ENCODE measurements at regions not wholly inside any gene's neighbourhood (a gene's known extent, or its start where the extent isn't known, plus 50 kb on each side); places are given as distances from the start of the nearest gene placed in this dataset.

GRCh38 chr2:42888321-42889245 lies 96.2 kb upstream of the HAAO start:
- no peak for DNase-seq

DNA sequence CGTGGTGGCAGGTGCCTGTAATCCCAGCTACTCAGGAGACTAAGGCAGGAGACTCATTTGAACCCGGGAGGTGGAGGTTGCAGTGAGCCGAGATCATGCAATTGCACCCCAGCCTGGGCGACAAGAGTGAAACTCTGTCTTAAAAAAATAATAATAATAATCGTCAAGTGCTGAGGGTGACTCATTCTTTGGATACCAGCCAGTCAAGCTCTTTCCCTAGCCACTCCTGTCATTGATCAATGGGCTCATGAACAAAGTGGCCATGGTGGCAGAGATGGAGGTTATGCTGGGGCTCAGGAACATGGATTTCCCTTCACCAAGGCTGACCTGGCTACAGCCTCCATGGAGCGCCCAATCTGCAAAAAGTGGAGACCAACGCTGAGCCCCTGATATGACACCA lies 94.5 kb upstream of the HAAO start:
- DNase-seq = no peak

DNA sequence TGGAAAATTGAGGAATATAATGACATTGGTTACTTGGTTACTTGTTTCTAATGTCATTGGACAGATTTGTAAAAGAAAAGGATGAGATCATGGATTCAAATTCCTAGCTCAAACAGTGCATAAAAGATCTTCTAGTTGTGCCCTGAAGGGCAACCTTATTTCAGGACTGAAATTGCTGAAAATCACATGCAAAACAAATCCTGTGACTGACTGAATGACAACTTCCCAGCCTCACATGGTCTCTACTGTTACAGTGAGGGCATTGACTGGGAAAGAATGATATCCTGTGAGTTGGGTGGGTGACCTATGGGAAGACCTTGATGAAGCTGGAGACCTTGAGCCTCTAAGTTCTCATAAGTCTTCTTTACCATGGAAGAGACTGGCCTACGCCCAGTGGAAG lies 90.4 kb upstream of the HAAO start:
- no peak for DNase-seq

GRCh38 chr2:42881732-42882131 lies 89.3 kb upstream of the HAAO start:
- DNase-seq = no peak

GRCh38 chr2:42880738-42881690 lies 88.6 kb upstream of the HAAO start:
- no peak for DNase-seq

DNA sequence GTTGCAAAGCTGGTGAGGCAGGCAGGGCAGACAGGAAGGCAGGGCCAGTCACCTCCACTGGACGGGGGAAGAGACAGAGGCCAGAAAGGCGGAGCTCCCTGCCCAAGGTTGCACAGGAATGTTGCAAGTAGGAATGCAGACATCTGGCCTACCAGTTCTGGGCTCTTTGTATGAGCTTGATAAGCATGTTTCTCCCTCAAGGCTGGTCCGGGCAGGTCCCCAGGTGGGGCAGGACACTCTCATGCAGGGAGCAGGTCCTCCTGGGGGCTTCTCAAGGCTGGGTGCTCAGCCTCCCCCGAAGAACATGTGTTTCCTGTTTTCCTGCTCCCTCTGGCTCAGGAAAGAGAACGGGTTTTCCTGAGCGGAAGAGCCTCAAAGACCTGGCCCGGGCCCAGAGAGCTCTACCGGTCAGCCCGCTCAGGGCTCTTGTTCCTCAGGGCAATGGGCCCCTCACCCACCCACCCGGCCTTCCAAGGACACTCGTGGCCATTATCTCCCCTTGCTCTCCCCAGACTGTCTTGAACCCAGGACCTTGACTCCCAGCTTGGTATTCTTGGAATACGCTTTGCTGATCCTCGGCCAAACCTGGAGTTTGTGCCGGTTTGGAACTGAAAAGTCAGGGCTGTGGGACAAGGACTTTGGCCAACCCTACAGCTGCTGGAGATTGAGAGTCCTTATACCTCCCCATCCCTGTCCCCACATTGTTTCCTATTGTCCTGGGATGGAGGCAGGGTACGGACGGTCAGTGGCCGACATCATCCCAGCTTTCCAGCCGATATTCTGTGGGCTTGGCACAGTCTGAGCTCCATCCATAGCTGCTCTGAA lies 87.7 kb upstream of the HAAO start:
- DNase-seq = no peak

DNA sequence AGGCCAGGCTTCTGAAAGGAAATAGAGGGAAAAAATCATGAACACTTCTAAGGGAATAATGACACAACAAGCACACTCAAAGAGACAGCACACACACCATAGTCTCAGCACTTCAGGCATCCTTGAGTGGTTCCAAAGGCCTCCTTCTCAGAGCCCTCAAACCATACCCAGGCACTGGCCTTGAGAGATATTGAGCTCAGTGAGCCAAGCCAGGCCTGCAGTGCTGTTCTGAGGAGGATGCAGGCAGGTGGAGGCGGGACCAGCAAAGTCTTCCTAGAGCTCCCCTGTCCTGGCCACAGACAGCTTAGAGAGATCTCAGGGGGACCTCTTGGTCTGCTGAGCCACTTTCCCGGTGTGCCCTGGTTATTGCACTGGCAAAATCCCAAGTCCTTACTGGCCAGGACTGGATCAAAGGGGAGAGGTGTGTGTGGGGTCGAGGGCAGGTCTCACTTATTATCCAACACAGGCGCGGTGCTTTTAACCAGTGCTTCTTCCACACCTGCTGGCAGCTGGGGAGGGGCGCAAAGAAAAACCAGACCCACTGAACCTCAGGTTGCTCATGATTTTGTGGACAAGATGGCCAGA lies 86.8 kb upstream of the HAAO start:
- no peak for DNase-seq

DNA sequence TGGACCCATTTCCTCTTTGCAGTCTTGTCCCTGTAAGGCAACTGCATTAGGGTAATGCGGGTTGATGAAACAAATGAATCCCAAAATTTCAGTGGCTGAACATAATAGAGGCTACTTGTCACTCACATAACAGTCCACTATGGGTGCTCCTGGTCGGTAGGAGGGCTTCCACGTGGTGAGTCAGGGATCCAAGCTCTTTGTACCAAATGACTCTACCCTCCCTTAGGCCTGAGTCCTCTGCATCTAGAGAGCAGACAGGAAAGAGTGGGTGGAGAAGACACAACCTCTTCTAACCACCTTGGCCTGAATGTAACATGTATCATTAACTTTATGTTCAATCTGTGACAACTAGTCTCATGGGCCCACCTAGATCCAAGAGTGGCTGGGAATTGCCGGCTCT lies 86.2 kb upstream of the HAAO start:
- DNase-seq = no peak

- DNase-seq = no peak
Measured at GRCh38 chr2:42877936-42878335, 85.6 kb upstream of the HAAO start.

GRCh38 chr2:42877511-42877910 lies 85.1 kb upstream of the HAAO start:
- DNase-seq = no peak

- no peak for DNase-seq
Measured at GRCh38 chr2:42876326-42876751, 84.0 kb upstream of the HAAO start.

- no peak for DNase-seq
Measured at GRCh38 chr2:42875880-42876279, 83.5 kb upstream of the HAAO start.

- no peak for DNase-seq
Measured at GRCh38 chr2:42874949-42875801, 82.8 kb upstream of the HAAO start.

- DNase-seq = no peak
Measured at GRCh38 chr2:42872721-42873120, 80.3 kb upstream of the HAAO start.

- no peak for DNase-seq
Measured at GRCh38 chr2:42871372-42871771, 79.0 kb upstream of the HAAO start.

GRCh38 chr2:42868874-42869273 lies 76.5 kb upstream of the HAAO start:
- DNase-seq = no peak

- DNase-seq = no peak
Measured at GRCh38 chr2:42868096-42868495, 75.7 kb upstream of the HAAO start.

DNA sequence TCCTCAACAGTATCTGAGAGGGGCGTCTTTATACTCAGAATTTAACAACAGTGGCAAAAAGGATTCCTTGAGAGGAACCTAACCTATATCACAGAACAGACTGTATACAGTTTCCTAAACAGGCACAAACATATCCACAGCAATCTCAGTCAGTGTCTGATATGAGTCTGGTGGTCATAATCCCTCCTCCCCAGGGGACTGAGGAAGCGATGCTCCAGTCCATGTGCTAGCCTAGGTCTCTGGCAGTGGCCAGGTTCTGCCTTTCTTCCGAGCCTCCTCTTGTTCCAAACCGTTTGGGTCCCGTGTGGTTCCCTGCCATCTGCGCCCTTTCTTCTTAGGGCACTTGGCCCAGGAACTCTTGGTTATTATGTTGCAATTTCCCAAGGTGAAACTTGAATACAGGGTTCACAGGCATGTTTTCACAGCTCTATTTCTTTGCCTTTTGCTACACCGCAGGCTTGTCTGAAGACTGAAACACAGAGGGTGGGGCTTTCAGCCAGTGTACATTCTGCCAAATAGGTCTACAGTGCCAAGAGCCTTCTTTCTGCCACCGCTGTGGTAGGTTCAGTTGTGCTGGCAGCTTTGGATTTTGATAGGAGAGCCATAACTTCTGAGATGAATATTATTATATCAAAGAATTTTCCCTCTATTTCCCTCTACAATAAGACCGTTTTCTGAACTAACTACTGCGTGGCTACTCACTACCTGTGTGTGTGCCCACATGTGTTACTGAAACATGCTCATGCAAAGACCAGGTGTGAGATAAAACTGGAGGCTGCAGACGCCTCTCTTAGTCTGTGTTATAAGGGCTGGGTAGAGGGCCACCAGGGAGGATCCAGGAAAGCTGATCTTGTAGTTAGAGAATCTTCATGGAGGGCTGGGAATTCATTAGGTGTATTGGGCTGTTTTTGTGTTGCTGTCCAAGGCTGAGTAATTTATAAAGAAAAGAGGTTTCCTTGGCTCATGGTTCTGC lies 75.0 kb upstream of the HAAO start:
- peak in 1 of 2 experiments; percentile 30 for DNase-seq

GRCh38 chr2:42865884-42866881 lies 73.8 kb upstream of the HAAO start:
- DNase-seq = no peak
